HG02642 (cell line): ENCODE measurements at regions not wholly inside any gene's neighbourhood (a gene's known extent, or its start where the extent isn't known, plus 50 kb on each side); places are given as distances from the start of the nearest gene placed in this dataset.
A peak's percentile ranks its signal among the peaks of the same experiment; 100 is the strongest.

Experiments
- ATAC-seq: cut with Tn5 transposase; IDR thresholded peaks from one replicate; pipeline ENCODE4 v1.9.1; 2021; ENCODE audit warnings: mild to moderate bottlenecking; ENCODE audit not compliant: unreplicated experiment, poor library complexity

DNA sequence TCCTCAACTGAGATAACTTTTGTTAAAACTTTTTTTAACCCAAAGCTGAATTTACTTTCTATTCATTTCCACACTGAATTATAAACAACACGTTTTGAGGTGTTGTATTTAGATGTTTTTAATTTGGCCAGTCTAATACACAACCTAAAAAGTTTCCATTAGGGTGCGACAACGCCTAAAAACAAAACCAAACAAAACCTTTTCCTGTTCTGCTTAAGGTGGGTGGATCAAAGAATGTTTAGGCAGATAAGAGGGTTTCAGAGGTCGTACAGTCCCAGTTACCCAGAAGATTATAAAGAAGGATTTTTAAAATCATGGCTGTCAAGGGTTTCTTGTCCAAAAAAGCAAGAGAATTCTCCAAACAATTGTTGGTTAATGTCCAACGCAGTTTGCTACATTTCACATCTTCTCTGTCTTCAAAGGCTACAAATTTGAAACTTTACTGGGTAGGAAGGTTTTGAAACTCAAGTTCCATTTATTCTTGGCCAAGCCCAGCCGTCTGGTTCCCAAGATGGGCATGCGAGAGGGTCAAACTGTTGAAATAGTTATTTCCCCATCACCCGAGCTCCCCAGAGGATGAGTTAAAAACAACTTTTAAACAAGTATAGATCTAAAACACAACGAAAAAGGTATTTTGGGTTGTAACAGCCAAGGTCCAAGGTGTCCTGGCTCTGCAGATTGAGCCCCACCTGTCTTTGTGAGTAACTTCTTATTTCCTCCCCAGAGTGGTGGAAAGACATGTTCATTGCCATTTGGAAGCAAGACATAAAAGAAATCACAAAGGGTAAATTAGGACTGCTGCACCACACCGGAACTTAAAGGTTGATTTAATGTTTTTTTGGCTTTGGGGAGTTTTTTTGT lies 122.8 kb upstream of the MAP3K1 start:
- ATAC-seq, result no peak

DNA sequence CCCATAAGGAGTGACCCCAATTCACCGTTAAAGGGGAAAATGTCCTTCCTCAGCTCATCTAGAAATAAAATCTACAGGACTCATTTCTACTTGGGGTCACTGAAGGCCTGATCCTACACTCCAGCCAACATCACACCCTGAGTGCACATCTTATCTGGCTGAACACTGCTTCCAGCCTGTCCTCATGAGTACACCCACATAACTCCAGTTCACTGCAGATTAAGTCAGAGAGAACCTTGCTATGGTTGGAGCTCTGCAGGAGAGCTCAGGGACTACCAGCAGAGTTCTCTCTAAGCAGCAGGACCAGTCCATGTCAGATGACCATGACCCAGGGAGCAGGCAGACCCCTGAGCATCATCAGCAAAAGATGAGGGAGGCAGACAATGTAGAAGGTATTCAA lies 126.9 kb upstream of the MAP3K1 start:
- no peak for ATAC-seq

DNA sequence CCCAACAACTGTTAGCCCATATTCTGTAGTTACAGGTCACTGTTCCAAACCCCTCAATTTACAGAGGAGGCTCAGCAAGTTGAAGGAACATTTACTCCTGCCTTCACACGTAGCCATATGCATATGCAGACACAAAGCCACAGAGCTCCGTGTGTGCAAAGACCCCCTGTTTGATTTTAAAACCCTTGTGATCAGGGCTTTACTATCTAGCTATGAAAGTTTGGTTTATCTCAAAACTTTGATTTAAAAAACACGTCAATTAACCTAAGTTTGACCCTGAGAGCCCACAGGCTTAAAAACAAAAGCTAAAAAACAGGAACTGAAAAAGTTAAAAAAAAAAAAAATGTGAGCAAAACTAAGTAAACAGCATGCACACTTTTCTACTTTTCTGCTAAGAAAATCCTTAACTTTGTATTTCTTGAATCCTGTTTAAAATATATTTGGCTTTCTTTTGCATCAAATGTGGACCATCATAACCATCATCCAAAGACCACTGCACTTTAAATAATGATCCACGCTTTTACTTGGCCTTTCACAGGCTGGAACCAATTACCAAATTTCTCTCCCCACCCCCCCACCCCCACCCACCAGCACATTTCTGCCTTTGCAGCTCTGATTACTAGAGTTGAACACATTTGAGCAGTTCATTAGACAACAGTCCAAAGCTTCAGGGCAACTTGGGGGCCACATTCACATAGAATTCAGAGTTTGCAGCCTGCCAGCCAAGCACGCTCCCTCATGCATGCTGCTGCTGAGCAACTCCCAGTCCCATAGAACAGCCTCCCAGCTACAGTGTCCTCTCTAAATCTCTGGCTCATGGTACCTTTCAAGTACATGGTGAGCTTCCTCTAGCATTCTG lies 128.8 kb upstream of the MAP3K1 start:
- peak; percentile 73 for ATAC-seq

DNA sequence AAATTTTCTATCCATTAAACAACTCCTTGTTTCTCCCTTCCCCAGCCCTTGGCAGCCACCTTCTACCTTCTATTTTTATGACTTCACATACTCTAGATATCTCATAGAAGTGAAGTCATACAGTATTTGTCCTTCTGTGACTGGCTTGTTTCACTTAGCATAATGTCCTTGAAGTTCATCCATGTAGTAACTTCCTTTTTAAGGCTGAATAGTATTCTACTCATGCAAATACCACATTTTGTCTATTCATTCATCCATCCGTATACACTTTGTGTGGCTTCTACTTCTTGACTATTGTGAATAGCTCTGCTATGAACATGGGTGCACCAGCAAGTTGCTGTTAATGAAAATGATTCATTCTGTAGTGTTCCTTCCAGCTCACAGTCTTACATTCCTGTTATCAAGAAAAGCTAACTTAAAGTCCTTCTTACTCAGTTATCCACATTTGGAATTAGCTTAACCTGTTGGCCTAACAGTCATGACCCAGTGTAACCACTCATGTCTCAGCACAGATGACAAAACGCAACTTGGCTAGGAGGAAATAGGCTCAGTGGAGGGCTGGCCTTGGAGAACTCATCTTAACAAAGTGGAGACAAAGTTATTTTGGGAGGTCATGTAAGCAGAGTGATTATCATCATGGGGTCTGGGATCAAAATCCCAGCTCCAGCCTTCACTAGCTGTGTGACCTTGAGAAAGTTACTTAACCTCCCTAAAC lies 129.7 kb upstream of the MAP3K1 start:
- peak; percentile 14 for ATAC-seq

DNA sequence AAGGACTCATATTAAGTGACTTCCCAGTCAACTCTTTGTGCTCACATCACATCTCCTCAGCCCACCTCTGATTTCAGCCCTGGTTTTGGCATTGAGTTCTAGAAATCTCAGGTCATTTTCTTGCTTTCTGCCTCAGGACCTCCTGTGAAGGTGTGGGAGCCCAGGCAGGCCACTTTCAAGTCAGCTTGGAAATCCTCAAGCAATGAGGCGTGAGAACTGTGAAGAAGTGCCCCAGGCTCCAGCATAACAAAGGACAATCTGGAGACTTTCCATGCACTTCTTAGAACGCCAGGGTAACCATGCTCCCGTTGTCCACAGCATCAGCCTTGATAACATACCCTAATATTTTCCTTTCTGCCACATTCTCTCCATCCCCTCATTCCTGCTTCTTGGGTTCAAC lies 131.2 kb upstream of the MAP3K1 start:
- ATAC-seq, result no peak

DNA sequence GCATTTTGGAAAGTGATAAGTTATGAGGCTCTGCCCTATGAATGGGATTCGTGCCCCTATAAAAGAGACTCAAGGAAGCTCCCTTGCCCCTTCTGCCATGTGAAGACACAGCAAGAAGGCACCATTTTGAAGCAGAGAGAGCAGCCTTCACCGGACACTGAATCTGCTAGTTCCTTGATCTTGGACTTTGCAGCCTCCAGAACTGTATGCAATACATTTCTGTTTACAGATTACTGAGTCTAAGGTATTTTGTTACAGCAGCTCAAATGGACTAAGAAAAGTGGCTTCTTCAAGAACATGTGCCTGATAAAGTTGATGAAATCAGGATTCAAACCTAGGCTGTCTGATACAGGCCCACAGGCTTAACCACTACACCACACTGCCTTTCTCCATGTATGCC lies 131.6 kb upstream of the MAP3K1 start:
- ATAC-seq, result no peak

DNA sequence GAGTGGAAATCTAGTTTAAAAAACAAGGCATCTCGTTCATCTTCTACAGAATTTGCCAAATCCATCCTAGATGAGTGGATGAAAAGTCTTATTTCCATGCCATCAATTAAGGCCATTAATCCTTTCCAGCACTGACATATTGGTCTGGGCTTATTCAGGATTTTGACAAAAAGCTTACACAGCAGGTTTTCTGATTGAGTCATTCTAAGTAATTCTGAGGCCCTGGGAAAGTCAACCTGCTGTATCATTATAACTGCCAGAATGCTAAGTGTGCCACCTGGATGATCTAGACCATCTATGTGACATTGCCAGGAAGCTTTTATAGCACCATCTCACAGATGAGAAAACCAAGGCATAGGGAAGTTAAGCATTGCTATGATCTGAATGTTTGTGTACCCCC lies 132.1 kb upstream of the MAP3K1 start:
- ATAC-seq, result no peak

DNA sequence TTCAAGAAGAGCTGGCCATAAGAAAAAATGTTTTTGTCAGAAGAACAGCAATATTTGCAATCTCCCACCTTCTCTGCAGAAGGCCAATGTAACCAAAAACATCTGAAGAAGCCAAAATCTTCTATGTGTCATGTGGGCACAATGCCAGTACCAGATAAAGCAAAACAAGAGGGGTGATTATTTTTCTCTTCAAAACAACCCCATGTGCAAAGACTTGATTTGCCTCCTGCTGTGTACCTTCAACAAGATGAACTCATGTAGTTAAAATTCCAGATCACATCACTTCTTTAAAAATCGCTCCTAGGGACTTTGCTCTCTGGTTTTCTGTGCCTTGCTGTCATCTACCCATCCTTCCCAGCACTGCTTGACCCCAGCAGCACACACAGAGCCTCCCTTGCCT lies 134.0 kb upstream of the MAP3K1 start:
- ATAC-seq, result no peak

DNA sequence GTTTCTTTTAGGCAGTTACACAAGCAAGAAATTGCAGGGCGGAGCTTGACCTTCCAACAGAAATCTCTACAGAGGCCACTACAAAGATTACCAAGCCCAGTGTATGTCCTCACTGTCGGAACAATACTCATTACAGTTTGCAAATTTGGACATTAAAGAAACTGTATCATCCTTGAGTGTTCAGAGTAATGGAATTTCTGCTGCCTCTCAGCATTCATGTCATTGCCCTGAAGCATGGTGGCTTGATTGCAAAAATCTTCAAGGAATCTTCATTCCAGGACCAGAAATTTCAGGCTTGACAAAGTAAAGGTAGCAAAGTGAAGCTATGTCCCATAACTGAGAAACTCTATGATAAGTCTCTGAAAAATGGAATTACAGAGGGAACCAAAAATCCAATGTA lies 134.6 kb upstream of the MAP3K1 start:
- ATAC-seq, result no peak

DNA sequence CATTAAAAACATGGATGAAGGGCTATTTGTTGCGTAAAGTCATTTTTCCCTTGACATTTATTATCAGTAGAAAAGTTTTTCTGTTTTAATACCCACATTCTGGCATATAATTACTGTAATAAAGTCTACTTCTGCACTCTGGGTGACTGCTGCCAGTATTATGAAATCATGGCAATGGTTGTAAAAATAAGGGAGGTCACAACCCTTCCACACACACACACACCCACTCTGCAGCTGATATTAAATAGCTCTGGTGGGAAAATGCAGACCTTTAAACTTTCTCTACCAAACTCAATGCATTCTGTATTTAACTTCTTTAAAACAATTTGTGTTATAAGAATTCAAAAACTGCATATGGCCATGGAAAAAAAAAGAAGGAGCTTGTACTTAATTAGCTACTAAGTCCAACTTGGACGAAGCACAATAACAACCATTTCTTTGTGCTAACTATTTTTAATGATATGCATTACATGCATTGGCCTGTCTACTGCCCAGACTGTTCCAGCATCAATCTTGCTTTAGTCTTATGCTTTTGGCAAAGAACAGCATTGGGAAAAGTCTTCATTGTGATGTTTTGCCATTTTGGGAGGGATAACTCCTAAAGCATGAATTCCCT lies 137.6 kb upstream of the MAP3K1 start:
- ATAC-seq, result no peak

DNA sequence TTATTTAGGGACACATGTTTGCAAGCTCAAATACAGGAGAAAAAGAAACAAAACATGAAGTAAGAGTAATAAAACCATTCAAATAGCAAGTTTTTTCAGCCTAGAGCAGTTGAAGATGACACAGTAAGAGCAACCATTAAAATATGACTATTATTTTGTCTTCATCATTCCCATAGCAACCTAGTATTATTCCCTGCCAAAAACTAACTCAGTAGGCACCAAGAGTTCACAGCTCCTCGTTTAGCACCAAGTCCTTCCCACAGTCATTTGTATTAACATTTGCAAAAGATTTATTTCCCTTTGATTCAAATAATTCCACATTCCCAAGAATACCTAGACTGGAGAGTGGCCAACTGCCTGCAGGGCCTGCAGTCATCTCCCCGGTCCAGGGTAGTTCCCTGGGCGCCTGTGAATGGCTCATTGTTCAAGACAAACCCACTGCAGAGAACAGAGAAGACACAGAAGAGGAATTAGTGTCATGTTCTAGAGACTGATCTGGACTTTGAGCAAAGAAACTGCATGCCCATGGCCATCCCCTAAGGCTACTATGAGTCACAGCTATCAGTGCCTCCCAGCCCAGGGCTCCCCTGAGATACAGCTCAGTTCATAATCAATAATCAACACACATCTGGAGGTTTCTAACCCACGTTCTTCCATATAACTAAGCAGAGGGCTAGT lies 139.1 kb upstream of the MAP3K1 start:
- ATAC-seq, result peak; percentile 63

DNA sequence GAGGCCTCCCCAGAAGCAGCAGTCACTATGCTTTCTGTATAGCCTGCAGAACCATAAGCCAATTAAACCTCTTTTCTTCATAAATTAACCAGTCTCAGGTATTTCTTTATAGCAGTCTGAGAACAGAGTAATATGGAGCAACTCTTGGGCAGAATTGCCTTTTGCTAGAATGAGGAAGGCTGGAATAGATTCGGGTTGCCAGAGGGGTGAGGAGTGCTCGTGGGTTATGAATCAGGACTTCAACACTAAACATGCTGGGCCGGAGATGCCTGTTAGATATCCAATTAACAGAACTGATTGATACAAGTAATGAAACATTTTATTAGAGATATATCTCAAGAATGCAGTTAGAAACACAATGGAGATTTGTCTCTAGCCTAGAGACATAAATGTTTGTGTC lies 140.9 kb upstream of the MAP3K1 start:
- ATAC-seq, result no peak

DNA sequence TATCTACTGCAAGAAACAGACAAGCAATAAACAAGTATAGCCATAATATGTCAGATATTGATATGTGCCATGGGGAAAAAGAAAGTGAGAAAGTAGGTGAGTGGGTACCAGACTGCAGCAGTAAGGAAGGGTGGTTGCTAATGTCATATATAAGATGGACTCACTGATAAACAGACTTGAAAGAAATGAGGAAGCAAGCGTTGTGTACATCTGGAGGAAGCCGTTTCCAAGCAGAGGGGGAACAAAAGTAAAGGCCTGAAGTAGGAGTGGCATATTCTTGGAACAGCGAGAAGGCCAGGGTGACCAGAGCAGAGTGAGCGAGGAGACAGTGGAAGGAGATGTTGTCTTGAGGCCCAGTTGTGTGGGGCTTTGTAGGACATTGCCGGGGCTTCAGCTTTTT lies 142.2 kb upstream of the MAP3K1 start:
- no peak for ATAC-seq

DNA sequence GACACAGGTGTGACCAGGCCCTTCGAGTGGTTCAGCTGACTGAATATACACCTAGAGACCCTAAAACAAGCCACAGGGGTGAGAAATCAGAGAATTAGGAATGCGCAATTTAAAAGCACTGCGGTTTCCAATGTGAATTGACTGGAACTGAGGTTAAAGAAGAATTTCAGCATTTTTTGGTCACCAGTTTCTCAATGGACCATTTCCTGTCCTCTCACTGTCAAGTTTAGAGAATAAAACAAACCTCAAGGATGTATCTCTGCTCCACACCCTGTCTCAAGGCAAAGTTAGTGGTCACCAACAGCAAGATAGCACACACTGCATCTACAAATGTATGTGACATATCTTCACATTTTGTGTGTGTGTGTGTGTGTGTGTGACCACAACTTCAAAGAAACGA lies 143.8 kb upstream of the MAP3K1 start:
- ATAC-seq, result no peak

DNA sequence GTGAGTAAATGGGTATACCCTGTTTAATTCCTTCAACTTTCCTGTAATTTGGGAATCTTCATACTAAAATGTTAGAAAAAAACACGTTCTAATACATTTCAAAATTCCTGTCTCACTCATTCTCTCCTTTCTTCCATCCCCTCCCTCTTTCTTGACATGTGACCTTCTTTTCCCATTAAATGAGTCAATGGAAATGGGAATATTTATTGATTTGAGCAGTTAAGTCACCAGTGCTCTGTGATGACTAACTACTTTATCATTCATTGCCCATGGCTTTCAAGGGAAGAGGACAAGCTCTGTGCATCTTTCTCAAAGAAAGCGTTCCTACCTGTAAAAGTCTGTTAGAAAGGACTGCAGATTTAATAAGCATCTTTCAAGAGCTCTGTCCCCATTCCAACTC lies 144.4 kb upstream of the MAP3K1 start:
- no peak for ATAC-seq

DNA sequence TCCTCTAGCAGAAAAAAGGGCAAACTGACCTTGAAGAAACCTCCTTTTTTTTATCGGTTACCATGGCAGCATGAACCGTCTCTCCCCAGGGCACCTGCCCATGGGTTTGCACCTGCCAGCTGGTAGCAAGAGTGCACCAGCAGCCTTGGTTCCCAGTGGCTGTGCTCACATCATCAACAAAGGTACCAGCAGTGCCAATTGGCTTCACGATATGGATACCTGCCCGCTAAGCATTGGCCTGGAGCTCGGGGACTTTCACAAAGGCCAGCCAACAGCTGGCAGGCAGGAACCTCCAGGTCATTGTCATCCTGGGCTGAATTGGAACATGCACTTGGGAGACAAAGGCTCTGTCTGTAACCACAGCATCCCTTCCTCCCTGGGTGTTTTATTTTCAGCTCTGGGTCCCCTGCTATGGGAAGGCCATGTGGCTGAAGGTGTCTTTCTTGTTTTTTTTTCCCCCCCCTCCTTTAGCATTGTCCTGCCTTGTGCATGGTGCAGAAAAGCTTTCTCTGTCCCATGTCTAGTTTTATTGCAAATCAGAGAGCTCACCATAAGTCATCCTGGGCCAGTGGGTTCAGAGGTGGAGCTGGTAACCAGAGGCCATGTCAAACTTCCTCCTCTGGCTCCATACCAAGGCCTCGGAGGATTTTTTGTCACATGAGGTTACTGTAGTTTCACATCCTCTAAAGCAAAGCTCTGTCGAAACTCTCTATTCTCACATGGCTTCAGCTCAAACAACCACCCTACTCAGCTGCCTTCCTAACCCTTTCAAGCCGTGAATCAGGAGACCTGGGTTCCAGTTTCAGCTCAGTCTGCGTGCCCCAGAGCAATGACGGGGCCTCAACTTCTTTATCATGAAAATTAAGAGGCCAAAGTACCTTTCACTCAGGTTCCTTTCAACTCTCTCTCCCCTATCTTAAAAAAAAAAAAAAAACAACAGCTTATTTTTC lies 145.5 kb upstream of the MAP3K1 start:
- ATAC-seq, result peak; percentile 98

DNA sequence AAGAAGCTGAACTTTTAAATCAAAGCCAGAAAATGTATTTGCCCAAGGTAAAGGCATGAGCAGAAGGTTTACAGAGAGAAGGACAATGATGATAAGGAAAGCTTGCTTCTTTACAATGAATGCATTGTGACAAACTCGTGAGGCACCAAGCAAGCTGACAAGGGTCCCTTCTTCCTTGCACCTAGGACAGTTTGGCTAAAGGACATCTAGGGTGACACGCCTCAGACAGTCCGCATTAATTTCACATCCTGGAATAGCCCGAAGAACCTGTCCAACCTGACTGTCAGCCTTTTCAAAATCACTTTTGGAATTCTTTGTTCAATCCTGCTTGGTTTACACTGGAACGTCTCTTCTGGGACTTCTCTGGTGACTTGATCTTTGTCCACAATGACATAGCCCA lies 146.4 kb upstream of the MAP3K1 start:
- ATAC-seq, result no peak

DNA sequence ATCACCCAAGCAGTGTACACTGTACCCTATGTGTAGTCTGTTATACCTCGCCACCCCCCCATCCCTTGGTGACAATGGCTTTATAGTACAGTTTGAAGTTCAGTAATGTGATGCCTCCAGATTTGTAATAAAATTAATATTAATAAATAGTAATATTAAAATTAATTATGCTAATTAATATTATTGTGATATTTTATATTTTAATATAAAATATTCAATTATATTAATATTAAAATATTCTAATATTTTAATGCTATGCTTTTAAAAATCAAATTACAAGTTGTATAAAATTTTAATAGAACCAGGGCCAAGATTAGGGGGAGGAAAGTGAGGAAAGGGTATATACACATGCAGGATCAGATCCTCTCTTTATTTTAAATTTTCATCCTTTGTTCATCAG lies 147.7 kb upstream of the MAP3K1 start:
- no peak for ATAC-seq

DNA sequence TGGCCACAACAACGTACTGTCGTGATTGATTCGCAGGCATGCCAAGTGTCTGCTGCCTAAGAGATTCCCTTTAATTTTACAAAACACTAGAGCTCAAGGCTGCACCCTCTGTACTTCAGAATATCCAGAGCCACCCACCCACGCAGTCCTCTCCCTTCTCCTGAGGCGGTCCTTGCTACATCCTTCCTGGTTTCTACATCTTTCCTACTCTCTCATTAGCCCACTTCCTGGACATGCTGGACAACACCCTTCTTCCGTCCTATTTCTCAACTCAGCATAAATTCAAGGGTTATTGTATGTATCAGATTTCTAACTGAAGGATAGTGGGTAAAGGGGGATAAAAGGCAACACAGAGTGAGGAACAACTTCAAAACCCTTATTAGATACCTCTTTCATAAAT lies 148.4 kb upstream of the MAP3K1 start:
- no peak for ATAC-seq
